Left colon (tissue), 2 donors: ENCODE measurements at regions not wholly inside any gene's neighbourhood (a gene's known extent, or its start where the extent isn't known, plus 50 kb on each side); places are given as distances from the start of the nearest gene placed in this dataset.
"Not testable (repeated sequence)": the region's sequence is repeated elsewhere in the genome, so short reads cannot be mapped to it uniquely, and the experiment has no call there.

ENCODE experiments used
- ATAC-seq: fragments of 200-7000 bp; cut with Tn5 transposase; one replicate; pipeline ENCODE4 v1.9.1; 2020; ENCODE audit warnings: mild to moderate bottlenecking, moderate library complexity
- DNase-seq, 2 donors: peaks; one replicate each; pipeline ENCODE4 v3.0.0-alpha.2; 2020
- intact Hi-C, 2 donors: fragments of 100-400 bp; cut with DNase I in 1 of 2; cut with micrococcal nuclease in 1 of 2; formaldehyde crosslinking; loops; one replicate each; pipeline versions ENCODE4 v1.11.2 to v1.14.0; 2022; cut with DNase I, micrococcal nuclease
- donor health status: DM: no; HTN: no; CAD: no.
- donor health status: DM: yes; HTN: yes; CAD: no.

- intact Hi-C loops = no loop called here
- no peak for ATAC-seq
- DNase-seq = no peak
These were observed 755.1 kb downstream of the ZPLD1 start for GRCh38 chr3:103189941-103190340.

- intact Hi-C loops = no loop called here
- no peak for ATAC-seq
- no peak for DNase-seq
These were observed 760.4 kb downstream of the ZPLD1 start for GRCh38 chr3:103195216-103195615.

GRCh38 chr3:103203441-103203840 is 768.6 kb downstream of the ZPLD1 start:
- intact Hi-C loops = no loop called here
- DNase-seq = no peak
- ATAC-seq = no peak

- ATAC-seq = no peak
- no peak for DNase-seq
- intact Hi-C loops = no loop called here
These were observed 775.8 kb downstream of the ZPLD1 start for GRCh38 chr3:103210583-103210982.

GRCh38 chr3:103218146-103218545 is 783.3 kb downstream of the ZPLD1 start:
- no peak for DNase-seq
- ATAC-seq = no peak

GRCh38 chr3:103218793-103219192 is 784.0 kb downstream of the ZPLD1 start:
- no peak for ATAC-seq
- intact Hi-C loops = no loop called here

More at GRCh38 chr3:103218146-103218545, 783.3 kb downstream of the ZPLD1 start:
- intact Hi-C loops = no loop called here

GRCh38 chr3:103227651-103228050 is 792.8 kb downstream of the ZPLD1 start:
- ATAC-seq = no peak
- intact Hi-C loops = no loop called here
- DNase-seq = no peak

More at GRCh38 chr3:103218793-103219192, 784.0 kb downstream of the ZPLD1 start:
- no peak for DNase-seq

- no peak for ATAC-seq
- DNase-seq = no peak
- intact Hi-C loops = no loop called here
These were observed 812.6 kb downstream of the ZPLD1 start for GRCh38 chr3:103247459-103247858.

- ATAC-seq, intact Hi-C loops, DNase-seq: not testable (repeated sequence)
These were observed 820.0 kb downstream of the ZPLD1 start for GRCh38 chr3:103254827-103255226.

GRCh38 chr3:103269287-103269686 is 834.5 kb downstream of the ZPLD1 start:
- DNase-seq (no peak), ATAC-seq (no peak)
- intact Hi-C loops = no loop called here

GRCh38 chr3:103271575-103271974 is 836.8 kb downstream of the ZPLD1 start:
- intact Hi-C loops = no loop called here
- DNase-seq = no peak
- ATAC-seq = no peak

- ATAC-seq (no peak), DNase-seq (no peak)
- intact Hi-C loops = no loop called here
These were observed 861.3 kb downstream of the ZPLD1 start for GRCh38 chr3:103295974-103296570.

GRCh38 chr3:103297502-103297901 is 862.7 kb downstream of the ZPLD1 start:
- ATAC-seq, intact Hi-C loops, DNase-seq: not testable (repeated sequence)

GRCh38 chr3:103306104-103306503 is 871.3 kb downstream of the ZPLD1 start:
- DNase-seq = no peak
- intact Hi-C loops = no loop called here
- ATAC-seq = no peak

GRCh38 chr3:103308921-103309320 is 874.1 kb downstream of the ZPLD1 start:
- no peak for ATAC-seq
- intact Hi-C loops = no loop called here
- DNase-seq = no peak

- ATAC-seq (no peak), DNase-seq (no peak)
- intact Hi-C loops = no loop called here
These were observed 885.1 kb downstream of the ZPLD1 start for GRCh38 chr3:103319912-103320311.

- ATAC-seq (no peak), DNase-seq (no peak)
- intact Hi-C loops = no loop called here
These were observed 902.5 kb downstream of the ZPLD1 start for GRCh38 chr3:103337179-103337845.

- intact Hi-C loops = no loop called here
- ATAC-seq (no peak), DNase-seq (no peak)
These were observed 906.3 kb downstream of the ZPLD1 start for GRCh38 chr3:103341078-103341606.

- ATAC-seq (no peak), DNase-seq (no peak)
- intact Hi-C loops = no loop called here
These were observed 907.5 kb downstream of the ZPLD1 start for GRCh38 chr3:103342205-103342731.

- intact Hi-C loops = no loop called here
- ATAC-seq = no peak
These were observed 914.9 kb downstream of the ZPLD1 start for GRCh38 chr3:103349760-103350159.

More at GRCh38 chr3:103349760-103350159, 914.9 kb downstream of the ZPLD1 start:
- no peak for DNase-seq
